ENCODE measurements at regions not wholly inside any gene's neighbourhood (a gene's known extent, or its start where the extent isn't known, plus 50 kb on each side); places are given as distances from the start of the nearest gene placed in this dataset.

DNA sequence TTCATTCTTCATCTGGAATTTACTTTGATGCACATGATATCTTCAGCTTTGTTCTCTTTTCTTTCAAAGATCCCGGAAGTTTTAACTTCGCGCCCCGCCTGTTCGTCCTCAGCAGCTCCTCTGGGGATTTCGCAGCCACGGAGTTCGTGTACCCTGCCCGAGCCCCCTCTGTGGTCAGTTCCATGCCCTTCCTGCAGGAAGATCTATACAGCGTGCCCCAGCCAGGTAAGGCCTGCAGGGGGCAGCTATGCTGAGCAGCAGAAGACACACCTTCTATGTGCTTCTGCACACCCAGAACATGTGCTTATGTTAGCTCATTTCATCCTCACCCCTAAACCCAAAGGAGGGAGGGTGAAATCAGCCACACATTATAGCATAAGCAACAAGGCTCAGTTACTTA, 79.7 kb upstream of the LYZL2 start:
- Histone ChIP-seq H3K36me3 (replicated peaks in 1 of 2; ENCODE audit: control insufficient read depth in 1 of 2, insufficient read depth in 2 of 2, low read length in 2 of 2) (no peaks in the 10 kb centered on the region), H3K4me3 (replicated peaks in 1 of 3; ENCODE audit: insufficient read depth in 1 of 3, low read depth in 2 of 3, low read length in 3 of 3) (no peak overlapping the region), H2AFZ (ENCODE audit: low read length) (no peak overlapping the region), H3K27me3 (ENCODE audit: control insufficient read depth in 1 of 2, insufficient read depth in 2 of 2, low read length in 2 of 2) (peaks cover 3 to 25% of the 10 kb centered on the region in 2 experiments; a peak in 4 of 5 replicates), H3K4me1 (ENCODE audit: insufficient read depth, low read length) (no peaks in the 10 kb centered on the region; the same call in 1 of the 2 replicates), H3K9ac (ENCODE audit: insufficient read depth, low read depth, low read length) (no peak overlapping the region), H4K20me1 (ENCODE audit: insufficient read depth, low read length) (no peaks in the 10 kb centered on the region), H3K79me2 (ENCODE audit: insufficient read depth, low read length) (no peaks in the 10 kb centered on the region), H3K4me2 (ENCODE audit: low read depth, low read length) (no peak overlapping the region), H3K27ac (ENCODE audit: extremely low read length, insufficient read depth, low read length) (no peak overlapping the region), H3K9me3 (ENCODE audit: low read length) (peaks cover 6% of the 10 kb centered on the region; the same call in 1 of the 2 replicates)
- DNase-seq (ENCODE audit: low spot score): no peak
- BruUV-seq (replicated peaks): no TSS peak
- ChIA-PET POLR2A (no interaction called here), CTCF (ENCODE audit: low intra/inter-chr PET ratio, low total read pairs) (no interaction called here)
- peak; percentile 77 for ATAC-seq
- WGBS (ENCODE audit: low lambda C conversion rate): 46% methylated on average over 10 of the region's 10 CpGs
- in situ Hi-C loops (cut with HindIII; ENCODE audit: extremely low pct_ligation_motif_present, low pct_unique_long_range_greater_than_20kb) (no loop called here), intact Hi-C loops (cut with micrococcal nuclease; ENCODE audit: unreplicated experiment) (no loop called here)
- TF ChIP-seq EED (CRISPR knock-in tag; IDR thresholded peaks at IDR 0.05): no peak
- TF ChIP-seq, protein P1, sequence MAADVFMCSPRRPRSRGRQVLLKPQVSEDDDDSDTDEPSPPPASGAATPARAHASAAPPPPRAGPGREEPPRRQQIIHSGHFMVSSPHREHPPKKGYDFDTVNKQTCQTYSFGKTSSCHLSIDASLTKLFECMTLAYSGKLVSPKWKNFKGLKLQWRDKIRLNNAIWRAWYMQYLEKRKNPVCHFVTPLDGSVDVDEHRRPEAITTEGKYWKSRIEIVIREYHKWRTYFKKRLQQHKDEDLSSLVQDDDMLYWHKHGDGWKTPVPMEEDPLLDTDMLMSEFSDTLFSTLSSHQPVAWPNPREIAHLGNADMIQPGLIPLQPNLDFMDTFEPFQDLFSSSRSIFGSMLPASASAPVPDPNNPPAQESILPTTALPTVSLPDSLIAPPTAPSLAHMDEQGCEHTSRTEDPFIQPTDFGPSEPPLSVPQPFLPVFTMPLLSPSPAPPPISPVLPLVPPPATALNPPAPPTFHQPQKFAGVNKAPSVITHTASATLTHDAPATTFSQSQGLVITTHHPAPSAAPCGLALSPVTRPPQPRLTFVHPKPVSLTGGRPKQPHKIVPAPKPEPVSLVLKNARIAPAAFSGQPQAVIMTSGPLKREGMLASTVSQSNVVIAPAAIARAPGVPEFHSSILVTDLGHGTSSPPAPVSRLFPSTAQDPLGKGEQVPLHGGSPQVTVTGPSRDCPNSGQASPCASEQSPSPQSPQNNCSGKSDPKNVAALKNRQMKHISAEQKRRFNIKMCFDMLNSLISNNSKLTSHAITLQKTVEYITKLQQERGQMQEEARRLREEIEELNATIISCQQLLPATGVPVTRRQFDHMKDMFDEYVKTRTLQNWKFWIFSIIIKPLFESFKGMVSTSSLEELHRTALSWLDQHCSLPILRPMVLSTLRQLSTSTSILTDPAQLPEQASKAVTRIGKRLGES (CRISPR knock-in tag; IDR thresholded peaks at IDR 0.05; ENCODE audit: borderline replicate concordance): no peak
- no peak for TF ChIP-seq KDM5B (CRISPR knock-in tag; IDR thresholded peaks at IDR 0.05; ENCODE audit: borderline replicate concordance)
- TF ChIP-seq, protein P2, sequence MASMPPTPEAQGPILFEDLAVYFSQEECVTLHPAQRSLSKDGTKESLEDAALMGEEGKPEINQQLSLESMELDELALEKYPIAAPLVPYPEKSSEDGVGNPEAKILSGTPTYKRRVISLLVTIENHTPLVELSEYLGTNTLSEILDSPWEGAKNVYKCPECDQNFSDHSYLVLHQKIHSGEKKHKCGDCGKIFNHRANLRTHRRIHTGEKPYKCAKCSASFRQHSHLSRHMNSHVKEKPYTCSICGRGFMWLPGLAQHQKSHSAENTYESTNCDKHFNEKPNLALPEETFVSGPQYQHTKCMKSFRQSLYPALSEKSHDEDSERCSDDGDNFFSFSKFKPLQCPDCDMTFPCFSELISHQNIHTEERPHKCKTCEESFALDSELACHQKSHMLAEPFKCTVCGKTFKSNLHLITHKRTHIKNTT (CRISPR knock-in tag; IDR thresholded peaks at IDR 0.05): no peak
- TF ChIP-seq, protein P3, sequence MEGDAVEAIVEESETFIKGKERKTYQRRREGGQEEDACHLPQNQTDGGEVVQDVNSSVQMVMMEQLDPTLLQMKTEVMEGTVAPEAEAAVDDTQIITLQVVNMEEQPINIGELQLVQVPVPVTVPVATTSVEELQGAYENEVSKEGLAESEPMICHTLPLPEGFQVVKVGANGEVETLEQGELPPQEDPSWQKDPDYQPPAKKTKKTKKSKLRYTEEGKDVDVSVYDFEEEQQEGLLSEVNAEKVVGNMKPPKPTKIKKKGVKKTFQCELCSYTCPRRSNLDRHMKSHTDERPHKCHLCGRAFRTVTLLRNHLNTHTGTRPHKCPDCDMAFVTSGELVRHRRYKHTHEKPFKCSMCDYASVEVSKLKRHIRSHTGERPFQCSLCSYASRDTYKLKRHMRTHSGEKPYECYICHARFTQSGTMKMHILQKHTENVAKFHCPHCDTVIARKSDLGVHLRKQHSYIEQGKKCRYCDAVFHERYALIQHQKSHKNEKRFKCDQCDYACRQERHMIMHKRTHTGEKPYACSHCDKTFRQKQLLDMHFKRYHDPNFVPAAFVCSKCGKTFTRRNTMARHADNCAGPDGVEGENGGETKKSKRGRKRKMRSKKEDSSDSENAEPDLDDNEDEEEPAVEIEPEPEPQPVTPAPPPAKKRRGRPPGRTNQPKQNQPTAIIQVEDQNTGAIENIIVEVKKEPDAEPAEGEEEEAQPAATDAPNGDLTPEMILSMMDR (CRISPR knock-in tag; IDR thresholded peaks at IDR 0.05): peak; percentile 32
- FAIRE-seq: no peak

All from HepG2 (cell line).